WTC11 (cell line): ENCODE measurements at regions not wholly inside any gene's neighbourhood (a gene's known extent, or its start where the extent isn't known, plus 50 kb on each side); places are given as distances from the start of the nearest gene placed in this dataset.

Experiments used
- ATAC-seq: fragments of 200-7000 bp; cut with Tn5 transposase; 2 replicates; pipeline ENCODE4 v1.10.0; 2021; ENCODE audit warnings: mild to moderate bottlenecking, moderate library complexity
- CTCF ChIA-PET: fragments of 300-600 bp; sonication (Branson Sonifier 250); formaldehyde crosslinking; loops from one replicate; lab custom pipeline; 2021; ENCODE audit warnings: antibody characterized with exemption; lab: Charles Lee
- POLR2A ChIA-PET: fragments of 350-600 bp; sonication (Branson Sonifier 250); formaldehyde crosslinking; loops from one replicate; lab custom pipeline; 2021; ENCODE audit warnings: antibody characterized with exemption; lab: Charles Lee
- DNase-seq: peaks from one replicate; pipeline ENCODE4 v3.0.0; 2021; ENCODE audit warnings: low spot score
- H3K27ac Mint-ChIP-seq: 2 replicates; pipeline ENCODE4 v1.8.0; 2021; ENCODE audit warnings: mixed read lengths
- H3K27me3 Mint-ChIP-seq: 2 replicates; pipeline ENCODE4 v1.8.0; 2021; ENCODE audit warnings: low read depth, mild to moderate bottlenecking, moderate library complexity, mixed read lengths
- H3K36me3 Mint-ChIP-seq: 2 replicates; pipeline ENCODE4 v1.8.0; 2021; ENCODE audit warnings: mixed read lengths
- H3K4me1 Mint-ChIP-seq: 2 replicates; pipeline ENCODE4 v1.8.0; 2022; ENCODE audit warnings: mixed read lengths
- H3K4me3 Mint-ChIP-seq: 2 replicates; pipeline ENCODE4 v1.8.0; 2021; ENCODE audit warnings: mild to moderate bottlenecking, moderate library complexity, mixed read lengths
- H3K9me3 Mint-ChIP-seq: 2 replicates; pipeline ENCODE4 v1.8.0; 2021; ENCODE audit warnings: mixed read lengths
- ATF1 ChIP-seq: sonication (generic); formaldehyde crosslinking; IDR thresholded peaks from 2 replicates; pipeline ENCODE4 v1.8.1; 2023; ENCODE audit warnings: mild to moderate bottlenecking, moderate library complexity, missing genetic modification reagents
- CREB1 ChIP-seq: sonication (generic); formaldehyde crosslinking; IDR thresholded peaks from 2 replicates; pipeline ENCODE4 v1.8.0; 2023; ENCODE audit warnings: mild to moderate bottlenecking, missing genetic modification reagents
- CREM ChIP-seq: sonication (generic); formaldehyde crosslinking; IDR thresholded peaks from 2 replicates; pipeline ENCODE4 v1.8.1; 2022; ENCODE audit warnings: mild to moderate bottlenecking, missing genetic modification reagents, moderate library complexity
- ELF4 ChIP-seq: sonication (generic); formaldehyde crosslinking; IDR thresholded peaks from 2 replicates; pipeline ENCODE4 v1.8.1; 2022; ENCODE audit warnings: low read depth, mild to moderate bottlenecking, moderate library complexity, missing genetic modification reagents
- FOXP1 ChIP-seq: sonication (generic); formaldehyde crosslinking; IDR thresholded peaks from 2 replicates; pipeline ENCODE4 v1.8.0; 2022; ENCODE audit warnings: missing genetic modification reagents, mild to moderate bottlenecking, moderate library complexity, borderline replicate concordance
- GTF2I ChIP-seq: fragments of 250-450 bp; sonication (Bioruptor Pico); conservative IDR thresholded peaks from 2 replicates; pipeline ENCODE4 v1.4.0; 2021; ENCODE audit warnings: mild to moderate bottlenecking
- JUN ChIP-seq: sonication (generic); formaldehyde crosslinking; IDR thresholded peaks from 2 replicates; pipeline ENCODE4 v1.8.0; 2023; ENCODE audit warnings: mild to moderate bottlenecking, missing genetic modification reagents
- NFATC4 ChIP-seq: fragments of 250-450 bp; sonication (Bioruptor Pico); IDR thresholded peaks from 2 replicates; pipeline ENCODE4 v1.9.0; 2021; ENCODE audit warnings: mild to moderate bottlenecking
- NR2C2 ChIP-seq: sonication (generic); formaldehyde crosslinking; IDR thresholded peaks from 2 replicates; pipeline ENCODE4 v1.8.0; 2022; ENCODE audit warnings: mild to moderate bottlenecking, missing genetic modification reagents
- OVOL2 ChIP-seq: fragments of 250-450 bp; sonication (Bioruptor Pico); IDR thresholded peaks from 2 replicates; pipeline ENCODE4 v1.9.0; 2021; ENCODE audit warnings: mild to moderate bottlenecking, borderline replicate concordance
- TCF7 ChIP-seq: sonication (generic); formaldehyde crosslinking; IDR thresholded peaks from 2 replicates; pipeline ENCODE4 v1.8.0; 2022; ENCODE audit warnings: mild to moderate bottlenecking, low read depth, missing genetic modification reagents, moderate library complexity
- ZBTB21 ChIP-seq: sonication (generic); formaldehyde crosslinking; IDR thresholded peaks from 2 replicates; pipeline ENCODE4 v1.8.1; 2023; ENCODE audit warnings: mild to moderate bottlenecking, missing genetic modification reagents, borderline replicate concordance
- ZNF138 ChIP-seq: sonication (generic); formaldehyde crosslinking; conservative IDR thresholded peaks from 2 replicates; pipeline ENCODE4 v1.8.1; 2022; ENCODE audit warnings: mild to moderate bottlenecking, moderate library complexity, missing genetic modification reagents
- ZNF232 ChIP-seq: sonication (generic); formaldehyde crosslinking; IDR thresholded peaks from 2 replicates; pipeline ENCODE4 v1.8.0; 2022; ENCODE audit warnings: mild to moderate bottlenecking, missing genetic modification reagents
- TF ChIP-seq, protein P1 (sequence below): sonication (generic); formaldehyde crosslinking; IDR thresholded peaks from 2 replicates; pipeline ENCODE4 v1.8.0; 2022; ENCODE audit warnings: mild to moderate bottlenecking, missing genetic modification reagents
- TF ChIP-seq, protein P2 (sequence below): sonication (generic); formaldehyde crosslinking; IDR thresholded peaks from 2 replicates; pipeline ENCODE4 v1.8.1; 2022; ENCODE audit warnings: low read depth, missing genetic modification reagents, borderline replicate concordance
- TF ChIP-seq, protein P3 (sequence below): fragments of 250-450 bp; sonication (Bioruptor Pico); conservative IDR thresholded peaks from 2 replicates; pipeline ENCODE4 v1.9.0; 2021; ENCODE audit warnings: mild to moderate bottlenecking
- TF ChIP-seq, protein P4 (sequence below): sonication (generic); formaldehyde crosslinking; IDR thresholded peaks from 2 replicates; pipeline ENCODE4 v1.8.1; 2023; ENCODE audit warnings: mild to moderate bottlenecking, missing genetic modification reagents
- TF ChIP-seq, protein P5 (sequence below): sonication (generic); formaldehyde crosslinking; IDR thresholded peaks from 2 replicates; pipeline ENCODE4 v1.8.1; 2023; ENCODE audit warnings: mild to moderate bottlenecking, missing genetic modification reagents, borderline replicate concordance
- TF ChIP-seq, protein P6 (sequence below): fragments of 250-450 bp; sonication (Bioruptor Pico); IDR thresholded peaks from 2 replicates; pipeline ENCODE4 v1.9.0; 2021; ENCODE audit warnings: mild to moderate bottlenecking

DNA sequence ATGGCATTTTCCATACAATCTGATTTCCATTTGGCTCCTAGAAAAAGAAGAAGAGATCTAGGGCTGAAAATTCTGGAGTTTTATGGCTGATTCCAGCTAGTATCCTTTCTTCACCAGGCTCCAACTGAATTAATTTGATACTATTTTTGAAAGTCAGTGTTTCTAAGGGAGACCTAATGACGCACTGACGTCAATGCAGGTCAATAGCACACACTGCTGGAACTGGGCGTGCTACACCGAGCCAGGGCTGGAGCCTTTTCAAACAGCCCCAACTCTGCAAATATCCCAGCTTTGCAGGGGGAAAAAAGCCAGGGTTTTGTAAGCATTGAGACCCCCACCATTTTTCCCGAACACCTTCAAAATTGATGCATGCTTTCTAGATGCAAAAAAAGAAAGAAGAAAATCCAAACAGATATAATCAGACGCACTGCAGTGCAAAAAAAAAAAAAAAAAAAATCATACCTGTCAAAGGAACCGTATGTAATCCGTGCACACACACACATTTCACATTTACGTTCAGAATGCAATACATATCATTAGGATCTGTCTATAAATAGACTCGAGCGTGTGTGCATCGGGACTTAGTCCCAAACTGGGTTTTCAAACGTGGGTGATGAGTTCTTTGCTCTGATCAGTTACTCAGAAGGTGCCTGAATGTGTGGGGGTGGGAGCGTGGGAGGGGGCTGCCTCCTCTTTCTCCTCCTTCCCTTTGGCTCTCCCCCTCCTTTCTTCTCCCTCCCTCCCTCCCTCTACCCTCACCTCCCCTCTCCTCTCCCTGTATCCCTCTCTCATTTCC lies 124.5 kb upstream of the HSD17B12 start:
- Mint-ChIP-seq H3K4me3 (peak overlapping the region; percentile 69), H3K36me3 (no peaks in the 10 kb centered on the region), H3K27me3 (peaks cover 43% of the 10 kb centered on the region), H3K27ac (no peak overlapping the region), H3K4me1 (peaks cover 58% of the 10 kb centered on the region), H3K9me3 (no peaks in the 10 kb centered on the region)
- DNase-seq (no peak), ATAC-seq (no peak)
- TF ChIP-seq ELF4 (CRISPR knock-in tag) = no peak
- TF ChIP-seq, protein P1, sequence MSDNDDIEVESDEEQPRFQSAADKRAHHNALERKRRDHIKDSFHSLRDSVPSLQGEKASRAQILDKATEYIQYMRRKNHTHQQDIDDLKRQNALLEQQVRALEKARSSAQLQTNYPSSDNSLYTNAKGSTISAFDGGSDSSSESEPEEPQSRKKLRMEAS (CRISPR knock-in tag) = no peak
- no peak for TF ChIP-seq ZNF232 (CRISPR knock-in tag)
- TF ChIP-seq ZNF138 = no peak
- TF ChIP-seq CREM (CRISPR knock-in tag) = no peak
- TF ChIP-seq, protein P2, sequence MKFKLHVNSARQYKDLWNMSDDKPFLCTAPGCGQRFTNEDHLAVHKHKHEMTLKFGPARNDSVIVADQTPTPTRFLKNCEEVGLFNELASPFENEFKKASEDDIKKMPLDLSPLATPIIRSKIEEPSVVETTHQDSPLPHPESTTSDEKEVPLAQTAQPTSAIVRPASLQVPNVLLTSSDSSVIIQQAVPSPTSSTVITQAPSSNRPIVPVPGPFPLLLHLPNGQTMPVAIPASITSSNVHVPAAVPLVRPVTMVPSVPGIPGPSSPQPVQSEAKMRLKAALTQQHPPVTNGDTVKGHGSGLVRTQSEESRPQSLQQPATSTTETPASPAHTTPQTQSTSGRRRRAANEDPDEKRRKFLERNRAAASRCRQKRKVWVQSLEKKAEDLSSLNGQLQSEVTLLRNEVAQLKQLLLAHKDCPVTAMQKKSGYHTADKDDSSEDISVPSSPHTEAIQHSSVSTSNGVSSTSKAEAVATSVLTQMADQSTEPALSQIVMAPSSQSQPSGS (CRISPR knock-in tag) = no peak
- TF ChIP-seq JUN = no peak
- TF ChIP-seq FOXP1 (CRISPR knock-in tag) = no peak
- TF ChIP-seq ZBTB21 = no peak
- no peak for TF ChIP-seq ATF1 (CRISPR knock-in tag)
- TF ChIP-seq TCF7 (CRISPR knock-in tag) = no peak
- CTCF ChIA-PET = interaction anchor here (0.7 to 7.7 kb wide), 6 partner anchors 9 to 803 kb away, joined by 3 to 106 read pairs (median 18); no protein-coding TSS in a partner anchor
- POLR2A ChIA-PET = no interaction called here

DNA sequence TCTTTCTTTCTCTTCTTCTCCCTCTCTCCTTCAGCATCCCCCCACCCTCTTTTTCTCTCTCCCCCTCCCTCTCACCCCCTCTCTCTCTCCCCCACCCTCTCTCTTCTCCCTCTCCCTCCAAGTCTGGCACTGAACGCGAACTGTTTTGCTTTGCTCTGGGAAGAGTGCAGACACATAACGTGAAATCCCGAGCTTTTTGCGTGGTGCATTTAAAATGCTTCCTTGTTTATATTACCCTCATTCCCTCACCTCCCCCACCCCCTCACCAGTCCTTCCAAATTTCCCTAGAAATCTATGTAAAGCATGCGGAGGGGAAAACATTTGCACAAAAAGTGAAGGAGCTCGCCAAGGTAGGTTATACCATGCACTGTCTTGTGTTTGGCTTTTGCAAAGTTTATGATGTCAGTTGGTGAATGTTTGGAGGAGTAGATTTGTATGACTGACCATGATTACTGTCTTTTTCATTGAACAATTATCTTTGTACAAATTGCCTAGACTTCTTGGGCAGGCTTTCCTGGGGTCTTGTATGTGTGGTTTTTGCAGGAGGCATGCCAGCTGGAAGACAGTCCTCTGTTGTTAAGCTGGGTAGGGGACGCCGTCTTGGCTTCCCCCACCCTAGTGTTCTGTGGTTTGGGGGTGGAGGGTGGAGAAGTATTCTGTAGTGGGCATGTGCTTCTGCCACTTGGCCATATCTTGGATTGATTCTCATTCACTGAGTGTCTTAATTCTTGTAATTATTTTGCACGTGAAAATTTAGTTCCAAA lies 123.7 kb upstream of the HSD17B12 start:
- ATAC-seq = no peak
- Mint-ChIP-seq H3K27me3 (peaks cover 38% of the 10 kb centered on the region), H3K4me1 (peaks cover 58% of the 10 kb centered on the region), H3K4me3 (peak overlapping the region; percentile 69), H3K36me3 (no peaks in the 10 kb centered on the region), H3K27ac (no peak overlapping the region), H3K9me3 (no peaks in the 10 kb centered on the region)
- DNase-seq = no peak
- ChIA-PET POLR2A (no interaction called here), CTCF (interaction anchor here (1.2 to 7.7 kb wide), 8 partner anchors 9 to 295 kb away, joined by 3 to 106 read pairs (median 10); no protein-coding TSS in a partner anchor)
- no peak for TF ChIP-seq NR2C2 (CRISPR knock-in tag)
- TF ChIP-seq, protein P1 (CRISPR knock-in tag) = no peak
- TF ChIP-seq CREB1 = no peak
- no peak for TF ChIP-seq NFATC4 (CRISPR knock-in tag)
- TF ChIP-seq, protein P3, sequence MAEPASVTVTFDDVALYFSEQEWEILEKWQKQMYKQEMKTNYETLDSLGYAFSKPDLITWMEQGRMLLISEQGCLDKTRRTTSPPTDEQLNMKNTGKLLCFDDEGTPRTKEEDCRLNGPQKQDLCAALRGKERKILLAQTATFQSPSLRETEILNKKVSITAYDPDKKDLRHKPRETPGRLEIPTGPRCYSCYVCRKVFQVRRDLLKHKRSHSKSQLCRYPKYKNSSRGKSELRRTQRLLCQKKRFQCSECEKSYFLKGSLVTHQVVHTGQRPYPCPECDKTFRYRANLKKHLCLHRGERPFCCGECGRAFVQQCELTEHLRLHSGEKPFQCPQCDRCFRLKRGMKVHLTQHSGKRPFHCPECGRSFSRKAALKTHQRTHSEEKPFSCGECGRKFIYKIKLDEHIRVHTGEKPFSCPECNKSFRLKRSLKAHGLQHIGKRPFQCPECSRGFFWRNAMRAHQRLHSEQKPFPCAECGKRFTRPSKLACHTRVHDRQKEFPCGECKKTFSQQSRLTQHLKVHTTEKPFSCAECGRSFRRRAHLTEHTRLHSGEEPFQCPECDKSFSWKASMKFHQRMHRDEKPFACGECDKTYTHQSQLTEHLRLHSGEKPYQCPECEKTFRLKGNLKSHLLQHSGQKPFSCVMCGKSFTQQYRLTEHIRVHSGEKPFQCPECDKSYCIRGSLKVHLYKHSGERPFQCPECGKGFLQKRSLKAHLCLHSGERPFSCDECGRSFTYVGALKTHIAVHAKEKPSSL (CRISPR knock-in tag) = no peak
- no peak for TF ChIP-seq ZNF138
- TF ChIP-seq GTF2I (CRISPR knock-in tag) = no peak
- TF ChIP-seq, protein P4, sequence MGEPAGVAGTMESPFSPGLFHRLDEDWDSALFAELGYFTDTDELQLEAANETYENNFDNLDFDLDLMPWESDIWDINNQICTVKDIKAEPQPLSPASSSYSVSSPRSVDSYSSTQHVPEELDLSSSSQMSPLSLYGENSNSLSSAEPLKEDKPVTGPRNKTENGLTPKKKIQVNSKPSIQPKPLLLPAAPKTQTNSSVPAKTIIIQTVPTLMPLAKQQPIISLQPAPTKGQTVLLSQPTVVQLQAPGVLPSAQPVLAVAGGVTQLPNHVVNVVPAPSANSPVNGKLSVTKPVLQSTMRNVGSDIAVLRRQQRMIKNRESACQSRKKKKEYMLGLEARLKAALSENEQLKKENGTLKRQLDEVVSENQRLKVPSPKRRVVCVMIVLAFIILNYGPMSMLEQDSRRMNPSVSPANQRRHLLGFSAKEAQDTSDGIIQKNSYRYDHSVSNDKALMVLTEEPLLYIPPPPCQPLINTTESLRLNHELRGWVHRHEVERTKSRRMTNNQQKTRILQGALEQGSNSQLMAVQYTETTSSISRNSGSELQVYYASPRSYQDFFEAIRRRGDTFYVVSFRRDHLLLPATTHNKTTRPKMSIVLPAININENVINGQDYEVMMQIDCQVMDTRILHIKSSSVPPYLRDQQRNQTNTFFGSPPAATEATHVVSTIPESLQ (CRISPR knock-in tag) = no peak
- TF ChIP-seq, protein P5, sequence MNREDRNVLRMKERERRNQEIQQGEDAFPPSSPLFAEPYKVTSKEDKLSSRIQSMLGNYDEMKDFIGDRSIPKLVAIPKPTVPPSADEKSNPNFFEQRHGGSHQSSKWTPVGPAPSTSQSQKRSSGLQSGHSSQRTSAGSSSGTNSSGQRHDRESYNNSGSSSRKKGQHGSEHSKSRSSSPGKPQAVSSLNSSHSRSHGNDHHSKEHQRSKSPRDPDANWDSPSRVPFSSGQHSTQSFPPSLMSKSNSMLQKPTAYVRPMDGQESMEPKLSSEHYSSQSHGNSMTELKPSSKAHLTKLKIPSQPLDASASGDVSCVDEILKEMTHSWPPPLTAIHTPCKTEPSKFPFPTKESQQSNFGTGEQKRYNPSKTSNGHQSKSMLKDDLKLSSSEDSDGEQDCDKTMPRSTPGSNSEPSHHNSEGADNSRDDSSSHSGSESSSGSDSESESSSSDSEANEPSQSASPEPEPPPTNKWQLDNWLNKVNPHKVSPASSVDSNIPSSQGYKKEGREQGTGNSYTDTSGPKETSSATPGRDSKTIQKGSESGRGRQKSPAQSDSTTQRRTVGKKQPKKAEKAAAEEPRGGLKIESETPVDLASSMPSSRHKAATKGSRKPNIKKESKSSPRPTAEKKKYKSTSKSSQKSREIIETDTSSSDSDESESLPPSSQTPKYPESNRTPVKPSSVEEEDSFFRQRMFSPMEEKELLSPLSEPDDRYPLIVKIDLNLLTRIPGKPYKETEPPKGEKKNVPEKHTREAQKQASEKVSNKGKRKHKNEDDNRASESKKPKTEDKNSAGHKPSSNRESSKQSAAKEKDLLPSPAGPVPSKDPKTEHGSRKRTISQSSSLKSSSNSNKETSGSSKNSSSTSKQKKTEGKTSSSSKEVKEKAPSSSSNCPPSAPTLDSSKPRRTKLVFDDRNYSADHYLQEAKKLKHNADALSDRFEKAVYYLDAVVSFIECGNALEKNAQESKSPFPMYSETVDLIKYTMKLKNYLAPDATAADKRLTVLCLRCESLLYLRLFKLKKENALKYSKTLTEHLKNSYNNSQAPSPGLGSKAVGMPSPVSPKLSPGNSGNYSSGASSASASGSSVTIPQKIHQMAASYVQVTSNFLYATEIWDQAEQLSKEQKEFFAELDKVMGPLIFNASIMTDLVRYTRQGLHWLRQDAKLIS (CRISPR knock-in tag) = no peak
- TF ChIP-seq, protein P6, sequence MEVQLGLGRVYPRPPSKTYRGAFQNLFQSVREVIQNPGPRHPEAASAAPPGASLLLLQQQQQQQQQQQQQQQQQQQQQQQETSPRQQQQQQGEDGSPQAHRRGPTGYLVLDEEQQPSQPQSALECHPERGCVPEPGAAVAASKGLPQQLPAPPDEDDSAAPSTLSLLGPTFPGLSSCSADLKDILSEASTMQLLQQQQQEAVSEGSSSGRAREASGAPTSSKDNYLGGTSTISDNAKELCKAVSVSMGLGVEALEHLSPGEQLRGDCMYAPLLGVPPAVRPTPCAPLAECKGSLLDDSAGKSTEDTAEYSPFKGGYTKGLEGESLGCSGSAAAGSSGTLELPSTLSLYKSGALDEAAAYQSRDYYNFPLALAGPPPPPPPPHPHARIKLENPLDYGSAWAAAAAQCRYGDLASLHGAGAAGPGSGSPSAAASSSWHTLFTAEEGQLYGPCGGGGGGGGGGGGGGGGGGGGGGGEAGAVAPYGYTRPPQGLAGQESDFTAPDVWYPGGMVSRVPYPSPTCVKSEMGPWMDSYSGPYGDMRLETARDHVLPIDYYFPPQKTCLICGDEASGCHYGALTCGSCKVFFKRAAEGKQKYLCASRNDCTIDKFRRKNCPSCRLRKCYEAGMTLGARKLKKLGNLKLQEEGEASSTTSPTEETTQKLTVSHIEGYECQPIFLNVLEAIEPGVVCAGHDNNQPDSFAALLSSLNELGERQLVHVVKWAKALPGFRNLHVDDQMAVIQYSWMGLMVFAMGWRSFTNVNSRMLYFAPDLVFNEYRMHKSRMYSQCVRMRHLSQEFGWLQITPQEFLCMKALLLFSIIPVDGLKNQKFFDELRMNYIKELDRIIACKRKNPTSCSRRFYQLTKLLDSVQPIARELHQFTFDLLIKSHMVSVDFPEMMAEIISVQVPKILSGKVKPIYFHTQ (CRISPR knock-in tag) = no peak
- no peak for TF ChIP-seq OVOL2 (CRISPR knock-in tag)
